SK-N-MC (cell line): ENCODE measurements at regions not wholly inside any gene's neighbourhood (a gene's known extent, or its start where the extent isn't known, plus 50 kb on each side); places are given as distances from the start of the nearest gene placed in this dataset.

Experiments used
- EZH2 ChIP-seq: fragments of 200-600 bp; sonication (generic); IDR thresholded peaks from one replicate; pipeline ENCODE4 v1.6.1; 2017; ENCODE audit warnings: antibody characterized with exemption
- POLR2AphosphoS5 ChIP-seq: IDR thresholded peaks from 2 replicates; pipeline ENCODE4 v1.6.1; 2012; ENCODE audit warnings: mild to moderate bottlenecking, low read depth, low read length, borderline replicate concordance

GRCh38 chr2:240277073-240277806 is 136.8 kb upstream of the OTOS start:
- TF ChIP-seq EZH2 (no peak), POLR2AphosphoS5 (no peak)
